Right lobe of liver (tissue), 4 donors: ENCODE measurements at regions not wholly inside any gene's neighbourhood (a gene's known extent, or its start where the extent isn't known, plus 50 kb on each side); places are given as distances from the start of the nearest gene placed in this dataset.

ENCODE experiments used
- CTCF ChIP-seq, 4 donors: fragments of 200-600 bp in 3 of 4; fragments of 450-650 bp in 1 of 4; IDR thresholded peaks; one replicate each; pipeline versions ENCODE4 v1.5.1 to v1.8.0; 2016 to 2022; ENCODE audit warnings: antibody characterized with exemption in 4 of 4, mild to moderate bottlenecking in 2 of 4
- POLR2A ChIP-seq: fragments of 450-650 bp; IDR thresholded peaks from one replicate; pipeline ENCODE4 v1.6.1; 2017; ENCODE audit warnings: antibody characterized with exemption, mild to moderate bottlenecking
- donor health status: DM: no; HTN: no; CAD: no.
- donor health status: DM: no; HTN: no; CAD: no.
- donor health status: DM: no; HTN: yes; CAD: no.

- no peak for TF ChIP-seq POLR2A
- no peak for TF ChIP-seq CTCF (IDR thresholded peaks at IDR 0.05)
Observed at GRCh38 chr6:51016489-51016888, 197.8 kb downstream of the TFAP2B start.
